GM12878 (cell line): ENCODE measurements at regions not wholly inside any gene's neighbourhood (a gene's known extent, or its start where the extent isn't known, plus 50 kb on each side); places are given as distances from the start of the nearest gene placed in this dataset.

ENCODE experiments used
- ATAC-seq: fragments of 200-7000 bp; cut with Tn5 transposase; 3 replicates; pipeline ENCODE4 v1.9.1; 2020; ENCODE audit warnings: mild to moderate bottlenecking, moderate library complexity
- BruUV-seq: library from RNA; stranded (reverse); fragments of 400-500 nt; replicated peaks from 2 replicates; lab custom pipeline; 2021; lab: Mats Ljungman, UMichigan
- CTCF ChIA-PET: fragments of 300-600 bp; sonication (Branson Sonifier 250); formaldehyde crosslinking; extraction: SDS; loops from one replicate; lab custom pipeline; 2021; ENCODE audit warnings: inconsistent platforms; lab: Yijun Ruan, JAX
- POLR2A ChIA-PET: fragments of 350-600 bp; formaldehyde crosslinking; extraction: SDS; loops from one replicate; lab custom pipeline; 2021; ENCODE audit warnings: inconsistent platforms; lab: Charles Lee
- RAD21 ChIA-PET: fragments of 300-600 bp; sonication (Branson Sonifier 250); formaldehyde crosslinking; loops from one replicate; lab custom pipeline; 2023; ENCODE audit warnings: antibody characterized with exemption; ENCODE audit not compliant: unreplicated experiment; lab: Charles Lee
- SMC1A ChIA-PET: fragments of 300-600 bp; sonication (Branson Sonifier 250); formaldehyde crosslinking; loops from one replicate; lab custom pipeline; 2023; ENCODE audit not compliant: unreplicated experiment, uncharacterized antibody; lab: Charles Lee
- DNase-seq: peaks from one replicate; pipeline ENCODE4 v3.0.0-alpha.2; 2011; ENCODE audit warnings: low read depth, low spot score
- FAIRE-seq: peaks from 3 replicates; lab custom pipeline; 2011; peaks lifted over from hg19 to GRCh38; lab: Jason Lieb, UNC
- H2AFZ ChIP-seq: 2 replicates; pipeline ENCODE4 v1.6.0; 2011; ENCODE audit warnings: low read depth, low read length, control low read depth; ENCODE audit not compliant: control insufficient read depth
- H3K27ac ChIP-seq: 2 replicates; pipeline ENCODE4 v1.5.1; 2011; ENCODE audit warnings: control low read depth; ENCODE audit not compliant: control insufficient read depth, insufficient read depth
- H3K27me3 ChIP-seq, 2 experiments: replicated peaks in 1 of 2; 2 replicates each; pipeline versions ENCODE4 v1.6.0 to v1.6.1; 2011; ENCODE audit warnings: low read length in 1 of 2; ENCODE audit not compliant: control insufficient read depth in 2 of 2, insufficient read depth in 2 of 2
- H3K36me3 ChIP-seq, 2 experiments: 2 replicates each; pipeline ENCODE4 v1.5.1; 2011; ENCODE audit warnings: low read length in 1 of 2; ENCODE audit not compliant: control insufficient read depth in 2 of 2, insufficient read depth in 2 of 2
- H3K4me1 ChIP-seq: 2 replicates; pipeline ENCODE4 v1.6.1; 2011; ENCODE audit warnings: mild to moderate bottlenecking, low read length, moderate library complexity, mixed read lengths; ENCODE audit not compliant: control insufficient read depth, insufficient read depth
- H3K4me2 ChIP-seq: 2 replicates; pipeline ENCODE4 v1.6.0; 2011; ENCODE audit warnings: control low read depth; ENCODE audit not compliant: control insufficient read depth, insufficient read depth
- H3K4me3 ChIP-seq: fragments of 200-600 bp; sonication (generic); 2 replicates; pipeline ENCODE4 v1.5.1; 2016
- H3K79me2 ChIP-seq: 2 replicates; pipeline ENCODE4 v1.6.0; 2011; ENCODE audit warnings: low read length; ENCODE audit not compliant: control insufficient read depth, insufficient read depth
- H3K9ac ChIP-seq: 2 replicates; pipeline ENCODE4 v1.8.0; 2011; ENCODE audit warnings: low read length, control low read depth, mixed read lengths; ENCODE audit not compliant: control insufficient read depth, insufficient read depth
- H3K9me3 ChIP-seq: replicated peaks from 3 replicates; pipeline ENCODE4 v1.5.1; 2011; ENCODE audit warnings: mild to moderate bottlenecking, low read length; ENCODE audit not compliant: control insufficient read depth, insufficient read depth
- H4K20me1 ChIP-seq: 2 replicates; pipeline ENCODE4 v1.6.0; 2011; ENCODE audit not compliant: control insufficient read depth, insufficient read depth
- FOS ChIP-seq: IDR thresholded peaks from 3 replicates; pipeline ENCODE4 v1.6.1; 2011; ENCODE audit warnings: borderline replicate concordance; ENCODE audit not compliant: insufficient read length; ENCODE audit errors: extremely low read depth
- GABPA ChIP-seq: IDR thresholded peaks from 2 replicates; pipeline ENCODE4 v1.6.1; 2014; ENCODE audit warnings: antibody characterized with exemption, low read depth, mild to moderate bottlenecking, inconsistent platforms
- NBN ChIP-seq: fragments of 450-650 bp; IDR thresholded peaks from 2 replicates; pipeline ENCODE4 v1.6.1; 2016
- PAX5 ChIP-seq: IDR thresholded peaks from 2 replicates; pipeline ENCODE4 v1.6.1; 2011; ENCODE audit warnings: low read depth, low read length, borderline replicate concordance
- whole genome bisulfite sequencing: methylation state at CpG from one replicate; pipeline ENCODE4 v1.1.6; 2016; ENCODE audit warnings: low lambda C conversion rate; ENCODE audit not compliant: insufficient replicate concordance, insufficient coverage; ENCODE audit errors: missing lambda C conversion rate; 5-methylcytosine and 5-hydroxymethylcytosine counted together
- in situ Hi-C: fragments of 300-500 bp; cut with MboI; formaldehyde crosslinking; loops from 9 replicates; pipeline ENCODE4 v1.14.3; 2018; ENCODE audit warnings: mixed read lengths
- intact Hi-C: fragments of 100-400 bp; cut with micrococcal nuclease; formaldehyde crosslinking; loops from one replicate; pipeline ENCODE4 v1.14.2; 2022; ENCODE audit not compliant: unreplicated experiment
- TF ChIP-seq, protein P1 (sequence below): IDR thresholded peaks from 2 replicates; pipeline ENCODE4 v1.6.1; 2011; ENCODE audit warnings: borderline replicate concordance, low read depth, mild to moderate bottlenecking, moderate library complexity, mixed read lengths, low read length; ENCODE audit not compliant: insufficient read depth; ENCODE audit errors: extremely low read length

DNA sequence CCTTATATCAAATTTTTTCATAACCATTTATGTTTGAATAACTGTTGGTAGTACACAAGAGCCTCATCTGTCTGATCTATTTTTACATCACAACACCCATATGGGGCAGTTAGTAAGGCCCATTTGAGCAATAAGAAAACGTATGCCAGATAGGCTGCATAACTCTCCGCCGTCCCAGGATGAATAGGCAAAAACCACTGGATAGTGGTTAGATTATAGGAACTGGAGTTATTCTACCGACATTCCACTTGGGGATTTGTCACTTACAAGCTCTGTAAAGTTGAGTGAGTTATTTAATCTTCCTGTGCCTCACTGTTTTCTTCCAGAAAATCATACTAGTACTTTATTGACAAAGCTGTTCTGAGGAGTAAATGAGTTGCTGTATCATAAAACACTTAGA, 881.9 kb downstream of the QKI start (continued):
- TF ChIP-seq, protein P1, sequence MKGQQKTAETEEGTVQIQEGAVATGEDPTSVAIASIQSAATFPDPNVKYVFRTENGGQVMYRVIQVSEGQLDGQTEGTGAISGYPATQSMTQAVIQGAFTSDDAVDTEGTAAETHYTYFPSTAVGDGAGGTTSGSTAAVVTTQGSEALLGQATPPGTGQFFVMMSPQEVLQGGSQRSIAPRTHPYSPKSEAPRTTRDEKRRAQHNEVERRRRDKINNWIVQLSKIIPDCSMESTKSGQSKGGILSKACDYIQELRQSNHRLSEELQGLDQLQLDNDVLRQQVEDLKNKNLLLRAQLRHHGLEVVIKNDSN, result no peak
- TF ChIP-seq NBN, result no peak

DNA sequence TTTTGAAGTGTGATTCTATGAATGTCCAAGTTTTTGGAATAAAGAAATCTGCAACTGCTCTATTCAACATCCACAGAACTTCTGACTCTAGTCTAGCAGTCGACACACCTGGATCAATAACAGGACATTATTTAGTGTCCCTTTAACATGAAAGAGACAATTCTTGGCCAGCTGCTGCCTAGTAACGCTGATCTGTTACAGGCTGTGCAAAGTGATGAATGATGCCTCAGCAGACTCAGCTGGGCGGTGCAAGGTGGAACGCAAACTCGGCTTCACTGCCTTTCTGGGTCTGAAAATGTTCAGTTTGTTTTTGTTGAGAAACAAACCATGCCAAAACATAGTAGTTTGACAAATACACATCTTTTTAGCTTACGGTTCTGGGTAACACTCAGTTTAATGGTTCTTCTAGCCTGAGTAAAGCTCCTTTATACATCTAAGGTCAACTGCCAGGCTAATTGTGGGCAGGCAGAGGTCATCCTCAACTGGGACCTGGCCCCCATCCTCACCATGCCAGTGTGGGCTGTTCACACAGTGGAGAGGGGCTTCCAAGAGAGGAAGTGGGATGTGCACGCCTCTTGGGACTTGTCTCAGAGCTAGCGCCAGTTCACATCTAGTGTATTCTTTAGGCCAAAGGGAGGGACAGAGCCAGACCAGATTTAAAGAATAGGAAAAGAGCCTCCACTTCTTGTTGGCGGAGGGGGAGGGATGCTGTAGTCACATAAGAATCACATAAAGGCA, 879.7 kb downstream of the QKI start:
- H3K4me1 ChIP-seq, result no peaks in the 10 kb centered on the region
- H3K27ac ChIP-seq, result no peak overlapping the region
- ATAC-seq (no peak), DNase-seq (no peak), FAIRE-seq (no peak)
- H3K36me3 ChIP-seq, result no peaks in the 10 kb centered on the region
- H3K79me2 ChIP-seq, result no peaks in the 10 kb centered on the region
- BruUV-seq, result no TSS peak
- CTCF ChIA-PET, result no interaction called here
- SMC1A ChIA-PET, result interaction anchor here (0.6 kb wide), 1 partner anchor 826 kb away, joined by 3 read pairs; no protein-coding TSS in a partner anchor
- H4K20me1 ChIP-seq, result no peaks in the 10 kb centered on the region
- no peak overlapping the region for H3K4me3 ChIP-seq
- POLR2A ChIA-PET, result no interaction called here
- TF ChIP-seq GABPA (no peak), PAX5 (no peak), FOS (no peak)
- 39% methylated on average over 9 of the region's 9 CpGs for WGBS
- no peak overlapping the region for H3K4me2 ChIP-seq
- H3K9me3 ChIP-seq, result no peaks in the 10 kb centered on the region
- no peaks in the 10 kb centered on the region for H3K27me3 ChIP-seq
- intact Hi-C loops (no loop called here), in situ Hi-C loops (no loop called here)
- RAD21 ChIA-PET, result no interaction called here
- H2AFZ ChIP-seq, result no peak overlapping the region
- H3K9ac ChIP-seq, result no peak overlapping the region
